ENCODE measurements at regions not wholly inside any gene's neighbourhood (a gene's known extent, or its start where the extent isn't known, plus 50 kb on each side); places are given as distances from the start of the nearest gene placed in this dataset.

DNA sequence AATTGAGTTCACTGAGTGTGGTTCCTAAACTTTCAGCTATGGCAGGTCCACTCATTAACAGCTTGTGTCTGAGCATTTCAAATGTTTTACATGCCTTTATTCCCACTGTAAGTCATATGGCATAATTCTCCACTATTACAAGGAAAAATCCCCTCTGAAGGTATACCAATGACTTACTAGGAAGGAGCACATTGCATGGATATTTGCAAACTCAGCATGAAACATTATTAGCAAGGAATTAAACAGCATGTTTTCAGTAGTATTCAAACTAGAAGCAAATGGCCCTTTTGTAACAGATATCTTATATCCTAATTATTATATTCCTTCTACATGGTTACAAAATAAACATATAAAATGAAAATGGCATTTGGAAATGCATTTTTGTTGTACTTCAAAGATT, 566.4 kb upstream of the CCNG1 start:
- DNase-seq (ENCODE audit: low read depth) = no peak
- TF ChIP-seq, protein P1, sequence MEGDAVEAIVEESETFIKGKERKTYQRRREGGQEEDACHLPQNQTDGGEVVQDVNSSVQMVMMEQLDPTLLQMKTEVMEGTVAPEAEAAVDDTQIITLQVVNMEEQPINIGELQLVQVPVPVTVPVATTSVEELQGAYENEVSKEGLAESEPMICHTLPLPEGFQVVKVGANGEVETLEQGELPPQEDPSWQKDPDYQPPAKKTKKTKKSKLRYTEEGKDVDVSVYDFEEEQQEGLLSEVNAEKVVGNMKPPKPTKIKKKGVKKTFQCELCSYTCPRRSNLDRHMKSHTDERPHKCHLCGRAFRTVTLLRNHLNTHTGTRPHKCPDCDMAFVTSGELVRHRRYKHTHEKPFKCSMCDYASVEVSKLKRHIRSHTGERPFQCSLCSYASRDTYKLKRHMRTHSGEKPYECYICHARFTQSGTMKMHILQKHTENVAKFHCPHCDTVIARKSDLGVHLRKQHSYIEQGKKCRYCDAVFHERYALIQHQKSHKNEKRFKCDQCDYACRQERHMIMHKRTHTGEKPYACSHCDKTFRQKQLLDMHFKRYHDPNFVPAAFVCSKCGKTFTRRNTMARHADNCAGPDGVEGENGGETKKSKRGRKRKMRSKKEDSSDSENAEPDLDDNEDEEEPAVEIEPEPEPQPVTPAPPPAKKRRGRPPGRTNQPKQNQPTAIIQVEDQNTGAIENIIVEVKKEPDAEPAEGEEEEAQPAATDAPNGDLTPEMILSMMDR (IDR thresholded peaks at IDR 0.05; ENCODE audit: insufficient read depth, low read depth, low read length, missing control alignments) = no peak
- no peak overlapping the region for H3K4me3 ChIP-seq (ENCODE audit: low read length)

DNA sequence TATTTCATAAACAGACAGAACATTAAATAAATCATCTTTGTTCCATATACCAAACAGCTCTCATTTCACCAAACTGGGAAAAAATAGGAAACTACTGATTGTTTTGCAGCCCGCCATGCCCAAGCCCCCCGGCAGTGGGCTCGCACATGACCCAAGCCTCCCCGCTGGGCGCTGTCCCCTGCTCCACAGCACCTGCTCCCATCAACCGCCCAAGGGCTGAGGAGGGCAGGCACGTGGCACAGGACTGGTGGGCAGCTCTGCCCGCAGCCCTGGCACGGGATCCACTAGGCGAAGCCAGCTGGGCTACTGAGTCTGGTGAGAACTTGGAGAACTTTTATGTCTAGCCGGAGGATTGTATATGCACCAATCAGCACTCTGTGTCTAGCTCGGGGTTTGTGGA, 554.8 kb upstream of the CCNG1 start:
- no peak overlapping the region for H3K4me3 ChIP-seq (ENCODE audit: low read length)
- DNase-seq (ENCODE audit: low read depth) = no peak
- TF ChIP-seq, protein P1 (IDR thresholded peaks at IDR 0.05; ENCODE audit: insufficient read depth, low read depth, low read length, missing control alignments) = no peak

DNA sequence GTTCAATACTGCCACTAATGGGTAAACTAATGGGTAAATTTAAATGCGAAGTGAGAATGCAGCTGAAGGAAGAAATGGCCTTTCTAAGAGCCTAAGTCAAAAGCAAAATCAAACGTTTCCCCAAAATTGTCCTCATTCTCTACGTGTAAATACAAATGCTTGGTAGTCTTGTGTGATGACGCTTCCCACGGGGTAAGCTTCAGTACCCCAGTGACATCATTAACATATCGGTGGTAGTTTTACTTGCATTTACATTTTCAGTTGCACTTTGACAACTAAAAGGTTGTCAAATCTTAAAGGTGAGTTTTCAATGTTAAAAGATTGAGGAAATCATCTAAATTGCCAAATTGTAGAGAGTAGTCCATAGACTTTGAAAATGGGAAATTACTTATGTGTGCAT, 550.7 kb upstream of the CCNG1 start:
- TF ChIP-seq, protein P1 (IDR thresholded peaks at IDR 0.05; ENCODE audit: insufficient read depth, low read depth, low read length, missing control alignments) = no peak
- no peak for DNase-seq (ENCODE audit: low read depth)
- H3K4me3 ChIP-seq (ENCODE audit: low read length) = no peak overlapping the region

DNA sequence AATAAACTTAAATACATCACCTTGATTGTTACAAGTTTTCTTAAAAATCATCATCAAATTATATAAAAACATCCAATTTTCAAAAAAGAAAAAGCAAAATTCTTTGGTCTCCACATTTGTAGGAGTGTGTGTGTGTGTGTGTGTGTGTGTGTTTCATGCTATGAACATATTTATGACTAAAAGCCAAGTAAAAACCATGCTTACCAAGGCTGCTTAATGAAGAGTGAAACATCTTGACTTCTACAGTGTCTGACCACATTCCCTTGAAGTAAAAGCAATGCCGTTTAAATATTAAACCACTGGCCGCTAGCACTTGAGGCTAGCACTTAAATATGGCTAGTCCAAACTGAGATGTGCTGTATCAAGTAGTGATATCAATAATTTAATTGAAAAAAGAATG, 549.1 kb upstream of the CCNG1 start:
- no peak overlapping the region for H3K4me3 ChIP-seq (ENCODE audit: low read length)
- no peak for DNase-seq (ENCODE audit: low read depth)
- TF ChIP-seq, protein P1 (IDR thresholded peaks at IDR 0.05; ENCODE audit: insufficient read depth, low read depth, low read length, missing control alignments) = no peak

DNA sequence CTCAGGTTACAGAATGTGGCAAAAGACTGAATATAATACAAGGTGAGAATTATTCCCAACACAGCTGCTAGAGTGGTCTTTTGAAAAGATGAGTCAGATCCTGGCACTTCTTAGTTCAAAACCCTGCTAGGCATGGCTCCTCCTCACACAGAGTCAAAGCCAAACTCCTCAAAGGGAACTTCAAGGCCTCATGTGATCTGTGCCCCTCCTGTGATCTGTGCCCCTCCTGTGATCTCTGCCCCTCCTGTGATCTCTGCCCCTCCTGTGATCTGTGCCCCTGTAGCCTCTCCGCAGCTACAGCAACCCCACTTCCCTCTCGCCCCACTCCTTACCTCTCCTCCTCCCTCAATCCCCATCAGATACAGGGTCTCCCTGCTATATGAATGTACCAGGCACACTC, 525.5 kb upstream of the CCNG1 start:
- TF ChIP-seq, protein P1 (IDR thresholded peaks at IDR 0.05; ENCODE audit: insufficient read depth, low read depth, low read length, missing control alignments) = no peak
- no peak overlapping the region for H3K4me3 ChIP-seq (ENCODE audit: low read length)
- no peak for DNase-seq (ENCODE audit: low read depth)

DNA sequence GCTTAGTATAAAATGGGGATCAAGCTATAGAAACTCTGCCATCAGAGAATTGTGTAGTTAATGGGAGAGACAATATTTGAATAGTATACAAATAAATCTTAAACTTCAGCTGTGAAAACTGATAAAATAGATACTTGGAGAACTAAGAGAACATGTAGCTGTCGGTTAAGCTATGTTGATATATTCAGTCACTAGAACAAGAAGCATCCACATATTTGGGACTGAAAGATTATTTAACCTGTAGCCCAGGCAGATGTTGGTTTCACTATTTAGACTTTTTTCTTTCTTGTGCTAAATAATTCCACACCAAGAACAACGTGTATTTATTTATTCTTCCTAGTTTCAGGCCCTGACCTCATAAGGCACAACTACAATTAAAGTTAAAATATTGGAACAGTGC, 521.0 kb upstream of the CCNG1 start:
- H3K4me3 ChIP-seq (ENCODE audit: low read length) = no peak overlapping the region
- TF ChIP-seq, protein P1 (IDR thresholded peaks at IDR 0.05; ENCODE audit: insufficient read depth, low read depth, low read length, missing control alignments) = no peak

DNA sequence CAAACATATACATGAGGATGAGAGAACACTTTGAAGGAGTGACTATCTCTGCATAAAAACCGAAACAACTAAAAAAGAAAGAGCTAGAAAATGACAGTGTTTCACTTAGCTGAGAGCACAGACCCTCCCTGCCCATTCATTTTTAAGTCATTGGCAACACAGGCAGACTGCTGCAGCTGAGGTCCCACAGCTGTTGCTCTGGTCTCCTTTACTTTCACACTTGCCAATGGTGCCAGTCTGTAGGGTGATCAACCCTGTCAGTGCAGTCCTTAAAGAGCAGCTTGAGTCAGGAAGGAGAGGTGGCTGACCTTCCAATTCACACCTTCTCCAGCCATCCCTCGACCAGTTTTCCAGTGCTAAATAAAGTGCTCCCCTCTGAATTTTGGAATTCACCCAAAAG, 508.3 kb upstream of the CCNG1 start:
- no peak for DNase-seq (ENCODE audit: low read depth)
- no peak overlapping the region for H3K4me3 ChIP-seq (ENCODE audit: low read length)
- TF ChIP-seq, protein P1 (IDR thresholded peaks at IDR 0.05; ENCODE audit: insufficient read depth, low read depth, low read length, missing control alignments) = no peak

More for the DNA sequence above, 521.0 kb upstream of the CCNG1 start:
- no peak for DNase-seq (ENCODE audit: low read depth)

Measured in epithelial cell of esophagus (primary cell).